GM23248 (cell line): ENCODE measurements at regions not wholly inside any gene's neighbourhood (a gene's known extent, or its start where the extent isn't known, plus 50 kb on each side); places are given as distances from the start of the nearest gene placed in this dataset.

Source experiments
- EZH2 ChIP-seq: fragments of 200-600 bp; sonication (generic); IDR thresholded peaks from 2 replicates; pipeline ENCODE4 v1.6.1; 2018; ENCODE audit warnings: antibody characterized with exemption, mild to moderate bottlenecking; ENCODE audit not compliant: insufficient read depth, poor library complexity, severe bottlenecking
- EZH2phosphoT487 ChIP-seq: fragments of 200-600 bp; sonication (generic); IDR thresholded peaks from 2 replicates; pipeline ENCODE4 v1.6.1; 2018; ENCODE audit warnings: antibody characterized with exemption, moderate library complexity, mild to moderate bottlenecking, low read depth; ENCODE audit not compliant: insufficient read depth

DNA sequence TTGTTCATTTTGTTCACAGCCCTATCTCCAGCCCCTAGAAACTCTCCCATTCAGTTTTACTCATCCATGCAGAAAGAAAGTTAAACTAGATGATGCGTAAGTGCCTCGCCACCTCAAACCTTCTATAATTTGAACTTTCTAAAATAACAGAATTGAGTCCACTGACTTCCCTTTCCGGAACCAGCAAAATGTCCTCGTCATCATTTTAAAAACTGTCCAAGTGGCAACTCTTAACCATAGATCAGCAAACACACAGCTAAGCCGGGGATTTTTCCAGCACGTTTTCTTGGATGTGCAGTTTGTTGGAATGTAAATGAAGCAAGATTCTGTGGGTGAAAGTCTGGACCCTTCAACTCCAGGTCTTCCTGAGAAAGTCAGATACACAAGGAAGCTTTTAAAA is 369.7 kb upstream of the ERCC4 start:
- TF ChIP-seq EZH2phosphoT487, result no peak
- TF ChIP-seq EZH2, result no peak
